Astrocyte of the cerebellum (primary cell): ENCODE measurements at regions not wholly inside any gene's neighbourhood (a gene's known extent, or its start where the extent isn't known, plus 50 kb on each side); places are given as distances from the start of the nearest gene placed in this dataset.

Experiments used
- DNase-seq: peaks from one replicate; pipeline ENCODE4 v3.0.0-alpha.2; 2011; ENCODE audit warnings: low read depth
- H3K4me3 ChIP-seq: 2 replicates; pipeline ENCODE4 v1.5.1; 2011; ENCODE audit warnings: mild to moderate bottlenecking, low read depth, low read length, moderate library complexity
- in situ Hi-C: cut with HindIII; loops from 2 replicates; pipeline ENCODE4 v1.10.0; 2017; ENCODE audit warnings: low sequenced_read_pairs
- TF ChIP-seq, protein P1 (sequence below): IDR thresholded peaks from 2 replicates; pipeline ENCODE4 v1.5.1; 2012; ENCODE audit warnings: low read length, low read depth, moderate library complexity, mild to moderate bottlenecking; ENCODE audit errors: missing control alignments

DNA sequence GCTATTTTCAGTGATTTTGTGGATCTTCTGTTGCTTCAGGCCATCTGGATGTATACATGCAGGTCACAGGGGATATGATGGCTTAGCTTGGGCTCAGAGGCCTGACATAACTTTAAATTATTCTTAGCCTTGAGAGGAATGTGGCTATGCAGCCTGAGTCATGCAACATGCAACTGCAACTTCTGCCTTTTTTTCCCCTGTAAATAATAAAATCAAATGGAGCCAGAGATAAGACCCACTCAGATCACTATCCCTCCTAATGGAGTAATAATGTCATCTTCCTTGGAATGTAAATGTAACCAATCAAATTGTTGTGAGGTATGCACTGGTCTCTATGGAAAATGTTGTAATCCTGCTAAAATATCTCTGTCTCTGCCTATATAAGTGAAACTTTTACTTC, 54.9 kb downstream of the MAGEB17 start:
- no peak overlapping the region for H3K4me3 ChIP-seq
- in situ Hi-C loops: no loop called here
- DNase-seq: no peak
- TF ChIP-seq, protein P1, sequence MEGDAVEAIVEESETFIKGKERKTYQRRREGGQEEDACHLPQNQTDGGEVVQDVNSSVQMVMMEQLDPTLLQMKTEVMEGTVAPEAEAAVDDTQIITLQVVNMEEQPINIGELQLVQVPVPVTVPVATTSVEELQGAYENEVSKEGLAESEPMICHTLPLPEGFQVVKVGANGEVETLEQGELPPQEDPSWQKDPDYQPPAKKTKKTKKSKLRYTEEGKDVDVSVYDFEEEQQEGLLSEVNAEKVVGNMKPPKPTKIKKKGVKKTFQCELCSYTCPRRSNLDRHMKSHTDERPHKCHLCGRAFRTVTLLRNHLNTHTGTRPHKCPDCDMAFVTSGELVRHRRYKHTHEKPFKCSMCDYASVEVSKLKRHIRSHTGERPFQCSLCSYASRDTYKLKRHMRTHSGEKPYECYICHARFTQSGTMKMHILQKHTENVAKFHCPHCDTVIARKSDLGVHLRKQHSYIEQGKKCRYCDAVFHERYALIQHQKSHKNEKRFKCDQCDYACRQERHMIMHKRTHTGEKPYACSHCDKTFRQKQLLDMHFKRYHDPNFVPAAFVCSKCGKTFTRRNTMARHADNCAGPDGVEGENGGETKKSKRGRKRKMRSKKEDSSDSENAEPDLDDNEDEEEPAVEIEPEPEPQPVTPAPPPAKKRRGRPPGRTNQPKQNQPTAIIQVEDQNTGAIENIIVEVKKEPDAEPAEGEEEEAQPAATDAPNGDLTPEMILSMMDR: no peak

DNA sequence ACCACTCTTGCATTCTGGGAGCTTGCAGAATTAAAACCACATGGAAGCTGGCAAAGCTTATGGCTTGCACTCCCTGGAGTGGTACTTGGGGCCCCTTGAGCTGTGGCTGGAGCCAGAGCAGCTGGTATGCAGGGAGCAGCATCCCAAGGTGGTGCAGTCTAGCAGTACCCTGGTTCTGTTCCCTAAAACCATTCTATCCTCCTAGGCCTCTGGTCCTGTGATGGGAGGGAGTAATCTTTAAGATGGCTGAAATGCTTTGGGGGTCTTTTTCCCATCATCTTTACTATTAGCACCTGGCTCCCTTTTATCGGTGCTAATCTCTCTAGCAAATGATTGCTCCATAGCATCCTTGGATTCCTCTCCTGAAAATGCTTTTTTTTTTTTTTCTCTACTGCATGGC, 56.1 kb downstream of the MAGEB17 start:
- TF ChIP-seq, protein P1: no peak

DNA sequence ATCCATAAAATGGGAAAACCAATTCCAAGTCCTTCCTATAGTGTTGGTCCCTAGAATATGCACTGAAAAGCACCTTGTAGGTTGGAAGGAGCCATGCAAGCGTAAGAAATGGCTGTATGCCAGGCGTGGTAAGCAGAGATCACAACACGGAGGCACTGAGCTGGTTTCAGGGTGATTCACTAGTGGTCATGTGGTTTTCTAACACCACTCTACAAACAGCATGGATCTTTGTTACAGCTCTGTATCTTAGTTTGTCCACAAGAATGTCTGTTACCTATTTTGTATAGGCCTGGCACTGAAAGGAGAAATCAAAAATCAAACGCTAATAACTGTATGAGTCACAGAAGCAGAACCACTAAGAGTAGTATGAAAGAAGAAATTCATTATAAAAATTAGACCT, 71.9 kb downstream of the MAGEB17 start:
- in situ Hi-C loops: no loop called here

More for the DNA sequence above, 56.1 kb downstream of the MAGEB17 start:
- in situ Hi-C loops: no loop called here
- no peak overlapping the region for H3K4me3 ChIP-seq
- no peak for DNase-seq

DNA sequence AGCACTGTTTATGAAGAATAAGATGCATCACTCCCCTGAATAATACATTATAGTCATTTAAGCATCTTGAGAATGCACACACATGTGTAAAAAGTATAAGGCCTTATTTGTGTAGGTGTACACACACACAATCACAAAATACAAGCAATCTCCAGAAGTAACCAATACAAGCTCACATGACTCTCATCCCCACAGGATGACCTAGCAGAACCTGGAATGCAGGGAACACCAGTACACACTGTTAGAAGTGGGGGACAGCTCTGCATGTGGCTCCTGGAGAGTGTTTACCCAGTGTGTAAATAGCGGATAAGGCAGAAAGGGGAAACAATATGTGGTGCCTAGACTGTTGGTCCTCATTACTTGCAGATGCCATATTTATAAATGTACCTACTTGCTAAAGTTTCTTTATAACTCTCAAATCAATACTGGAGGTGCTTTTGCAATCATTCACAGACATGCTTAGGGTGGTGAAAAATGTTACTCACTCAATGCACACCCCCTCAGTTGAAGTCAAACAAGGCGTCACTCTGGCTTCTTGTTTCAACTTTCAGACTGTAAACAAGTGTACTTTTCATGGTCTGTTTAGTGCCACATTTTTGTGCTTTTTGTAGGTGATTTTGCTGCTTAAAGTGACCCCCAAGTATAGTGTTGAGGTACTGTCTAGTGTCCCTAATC, 73.1 kb downstream of the MAGEB17 start:
- TF ChIP-seq, protein P1: no peak
- DNase-seq: no peak
- no peak overlapping the region for H3K4me3 ChIP-seq
- in situ Hi-C loops: no loop called here

More for the DNA sequence above, 71.9 kb downstream of the MAGEB17 start:
- H3K4me3 ChIP-seq: no peak overlapping the region
- DNase-seq: peak; percentile 91
- TF ChIP-seq, protein P1: no peak

DNA sequence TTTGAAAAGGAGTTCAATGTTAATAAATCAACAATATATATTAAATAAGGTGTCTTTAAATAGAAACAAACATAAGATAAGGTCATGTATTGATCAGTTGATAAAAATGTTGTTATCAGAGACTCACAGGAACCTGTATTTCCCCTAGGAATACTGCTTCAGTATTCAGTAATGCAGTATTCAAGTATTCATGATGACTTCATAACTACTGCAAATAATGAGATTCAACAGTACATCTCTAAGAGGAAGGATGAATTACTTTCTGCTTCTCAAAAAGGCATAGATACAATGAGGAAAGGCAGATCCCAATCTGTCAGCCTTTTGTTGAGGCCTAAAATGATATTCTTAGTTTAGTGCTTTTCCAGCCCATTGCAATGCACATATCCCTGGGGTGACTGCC, 73.7 kb downstream of the MAGEB17 start:
- no peak for DNase-seq
- in situ Hi-C loops: no loop called here
- no peak overlapping the region for H3K4me3 ChIP-seq
- TF ChIP-seq, protein P1: no peak

DNA sequence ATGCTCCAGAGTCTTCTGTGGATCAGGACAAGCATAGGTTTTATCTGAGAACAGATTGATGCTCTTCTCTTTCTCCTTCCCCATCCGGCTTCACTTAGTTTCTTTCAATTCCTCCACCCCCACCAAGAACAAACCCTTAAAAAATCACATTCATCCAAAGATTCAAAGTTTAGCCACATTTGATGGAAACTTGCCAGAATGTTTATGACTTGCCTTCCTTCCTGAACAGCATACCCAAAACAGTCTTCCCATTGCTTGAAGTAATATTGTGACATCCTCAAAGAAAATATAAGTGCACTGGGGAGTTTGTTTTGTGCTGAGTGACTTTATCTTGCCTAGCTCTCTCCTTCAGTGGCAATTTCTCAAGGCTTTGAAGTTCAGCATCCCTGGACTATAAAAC, 83.0 kb downstream of the MAGEB17 start:
- TF ChIP-seq, protein P1: no peak

More for the DNA sequence above, 83.0 kb downstream of the MAGEB17 start:
- DNase-seq: no peak
- no peak overlapping the region for H3K4me3 ChIP-seq
- in situ Hi-C loops: no loop called here
